ENCODE measurements at regions not wholly inside any gene's neighbourhood (a gene's known extent, or its start where the extent isn't known, plus 50 kb on each side); places are given as distances from the start of the nearest gene placed in this dataset.

DNA sequence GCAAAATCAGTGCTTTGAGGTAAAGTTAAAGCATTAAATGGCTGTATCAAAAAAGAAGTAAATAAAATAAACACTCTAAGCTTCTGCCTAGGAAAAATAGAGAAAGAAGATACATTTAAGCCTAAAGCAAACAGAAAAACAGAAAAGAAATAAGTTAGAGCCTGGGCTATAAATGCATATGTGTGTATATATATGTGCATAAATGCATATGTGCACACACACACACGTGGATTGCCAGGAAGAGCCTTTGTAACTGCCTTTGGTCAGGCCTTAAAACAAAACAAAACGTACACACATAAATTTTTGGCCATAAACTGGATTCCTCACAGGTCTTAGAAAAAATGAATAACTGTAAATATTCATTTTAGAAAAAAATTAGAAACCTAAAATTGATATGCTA, 925.8 kb downstream of the MRPL39 start:
- TF ChIP-seq, protein P1, sequence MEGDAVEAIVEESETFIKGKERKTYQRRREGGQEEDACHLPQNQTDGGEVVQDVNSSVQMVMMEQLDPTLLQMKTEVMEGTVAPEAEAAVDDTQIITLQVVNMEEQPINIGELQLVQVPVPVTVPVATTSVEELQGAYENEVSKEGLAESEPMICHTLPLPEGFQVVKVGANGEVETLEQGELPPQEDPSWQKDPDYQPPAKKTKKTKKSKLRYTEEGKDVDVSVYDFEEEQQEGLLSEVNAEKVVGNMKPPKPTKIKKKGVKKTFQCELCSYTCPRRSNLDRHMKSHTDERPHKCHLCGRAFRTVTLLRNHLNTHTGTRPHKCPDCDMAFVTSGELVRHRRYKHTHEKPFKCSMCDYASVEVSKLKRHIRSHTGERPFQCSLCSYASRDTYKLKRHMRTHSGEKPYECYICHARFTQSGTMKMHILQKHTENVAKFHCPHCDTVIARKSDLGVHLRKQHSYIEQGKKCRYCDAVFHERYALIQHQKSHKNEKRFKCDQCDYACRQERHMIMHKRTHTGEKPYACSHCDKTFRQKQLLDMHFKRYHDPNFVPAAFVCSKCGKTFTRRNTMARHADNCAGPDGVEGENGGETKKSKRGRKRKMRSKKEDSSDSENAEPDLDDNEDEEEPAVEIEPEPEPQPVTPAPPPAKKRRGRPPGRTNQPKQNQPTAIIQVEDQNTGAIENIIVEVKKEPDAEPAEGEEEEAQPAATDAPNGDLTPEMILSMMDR (IDR thresholded peaks at IDR 0.05): no peak
- TF ChIP-seq POLR2A (IDR thresholded peaks at IDR 0.05): no peak
- TF ChIP-seq POLR2AphosphoS5 (IDR thresholded peaks at IDR 0.05): no peak
- no peak for TF ChIP-seq EP300 (IDR thresholded peaks at IDR 0.05)
